Spleen (tissue), 7 donors: ENCODE measurements at regions not wholly inside any gene's neighbourhood (a gene's known extent, or its start where the extent isn't known, plus 50 kb on each side); places are given as distances from the start of the nearest gene placed in this dataset.

ENCODE experiments used
- CTCF ChIP-seq, 11 experiments: fragments of 200-600 bp in 7 of 11; fragments of 450-650 bp in 4 of 11; sonication (generic) in 4 of 11; IDR thresholded peaks in 8 of 11; conservative IDR thresholded peaks in 3 of 11; 1 replicate in 7 of 11; 2 replicates in 4 of 11; pipeline versions ENCODE4 v1.4.0 to v1.8.0; 2016 to 2021; ENCODE audit warnings: antibody characterized with exemption in 11 of 11, inconsistent platforms in 4 of 11, mild to moderate bottlenecking in 1 of 11
- POLR2A ChIP-seq, 3 donors: fragments of 450-650 bp; IDR thresholded peaks; one replicate each; pipeline ENCODE4 v1.5.1; 2017; ENCODE audit warnings: antibody characterized with exemption in 3 of 3, mild to moderate bottlenecking in 1 of 3
- donor health status: DM: no; HTN: no; CAD: no; lungs with moderate emphysema.
- donor health status: DM: no; HTN: no; CAD: no.
- donor health status: DM: no; HTN: no; CAD: no.

- no peak for TF ChIP-seq CTCF (IDR thresholded peaks at IDR 0.05 in 8 of 11, conservative IDR thresholded peaks at IDR 0.05 in 3 of 11)
- TF ChIP-seq POLR2A (IDR thresholded peaks at IDR 0.05) = no peak
Measured at GRCh38 chr1:10854856-10855459, 58.5 kb upstream of the CASZ1 start.
